HG03097 (cell line): ENCODE measurements at regions not wholly inside any gene's neighbourhood (a gene's known extent, or its start where the extent isn't known, plus 50 kb on each side); places are given as distances from the start of the nearest gene placed in this dataset.

Source experiments
- ATAC-seq: cut with Tn5 transposase; IDR thresholded peaks from one replicate; pipeline ENCODE4 v1.9.1; 2021; ENCODE audit not compliant: unreplicated experiment, low FRiP score

GRCh38 chr9:73541923-73542322 is 390.3 kb downstream of the ANXA1 start:
- ATAC-seq = no peak

- no peak for ATAC-seq
Measured at GRCh38 chr9:73543727-73544126, 392.1 kb downstream of the ANXA1 start.

- ATAC-seq = no peak
Measured at GRCh38 chr9:73548201-73548600, 396.5 kb downstream of the ANXA1 start.

- ATAC-seq = no peak
Measured at GRCh38 chr9:73549991-73550390, 398.3 kb downstream of the ANXA1 start.

GRCh38 chr9:73553295-73553694 is 401.6 kb downstream of the ANXA1 start:
- ATAC-seq = no peak

- ATAC-seq = no peak
Measured at GRCh38 chr9:73558471-73558870, 406.8 kb downstream of the ANXA1 start.

- ATAC-seq = no peak
Measured at GRCh38 chr9:73565026-73565425, 413.4 kb downstream of the ANXA1 start.

- ATAC-seq = no peak
Measured at GRCh38 chr9:73565833-73566465, 414.3 kb downstream of the ANXA1 start.

GRCh38 chr9:73566627-73567026 is 415.0 kb downstream of the ANXA1 start:
- no peak for ATAC-seq

GRCh38 chr9:73573235-73573634 is 421.6 kb downstream of the ANXA1 start:
- ATAC-seq = no peak

- no peak for ATAC-seq
Measured at GRCh38 chr9:73575101-73576060, 423.7 kb downstream of the ANXA1 start.

GRCh38 chr9:73577848-73578247 is 426.2 kb downstream of the ANXA1 start:
- no peak for ATAC-seq

GRCh38 chr9:73579823-73580222 is 428.2 kb downstream of the ANXA1 start:
- no peak for ATAC-seq

- ATAC-seq = no peak
Measured at GRCh38 chr9:73583576-73583975, 431.9 kb downstream of the ANXA1 start.

GRCh38 chr9:73595036-73595545 is 443.4 kb downstream of the ANXA1 start:
- no peak for ATAC-seq

GRCh38 chr9:73596321-73596720 is 444.7 kb downstream of the ANXA1 start:
- ATAC-seq = no peak

GRCh38 chr9:73597039-73597438 is 445.4 kb downstream of the ANXA1 start:
- ATAC-seq = no peak

- ATAC-seq = no peak
Measured at GRCh38 chr9:73597771-73598170, 446.1 kb downstream of the ANXA1 start.

GRCh38 chr9:73609381-73609780 is 457.7 kb downstream of the ANXA1 start:
- ATAC-seq = no peak

GRCh38 chr9:73611032-73611431 is 459.4 kb downstream of the ANXA1 start:
- ATAC-seq = no peak

GRCh38 chr9:73613092-73613701 is 461.5 kb downstream of the ANXA1 start:
- no peak for ATAC-seq
